Neuron (in vitro differentiated cells): ENCODE measurements at regions not wholly inside any gene's neighbourhood (a gene's known extent, or its start where the extent isn't known, plus 50 kb on each side); places are given as distances from the start of the nearest gene placed in this dataset.

Experiments
- H2AFZ ChIP-seq: one replicate; pipeline ENCODE4 v1.6.1; 2013; ENCODE audit warnings: low read depth, mild to moderate bottlenecking, inconsistent platforms, low read length, moderate library complexity
- H3K27me3 ChIP-seq: one replicate; pipeline ENCODE4 v1.6.1; 2013; ENCODE audit warnings: low read length; ENCODE audit not compliant: insufficient read depth
- H3K36me3 ChIP-seq: one replicate; pipeline ENCODE4 v1.6.1; 2013; ENCODE audit warnings: low read length; ENCODE audit not compliant: insufficient read depth
- H3K4me1 ChIP-seq: one replicate; pipeline ENCODE4 v1.6.1; 2013; ENCODE audit warnings: low read length; ENCODE audit not compliant: insufficient read depth
- H3K4me3 ChIP-seq: 2 replicates; pipeline ENCODE4 v1.5.1; 2013; ENCODE audit warnings: mild to moderate bottlenecking, low read length, moderate library complexity
- H3K9me3 ChIP-seq: one replicate; pipeline ENCODE4 v1.6.1; 2013; ENCODE audit warnings: low read length

DNA sequence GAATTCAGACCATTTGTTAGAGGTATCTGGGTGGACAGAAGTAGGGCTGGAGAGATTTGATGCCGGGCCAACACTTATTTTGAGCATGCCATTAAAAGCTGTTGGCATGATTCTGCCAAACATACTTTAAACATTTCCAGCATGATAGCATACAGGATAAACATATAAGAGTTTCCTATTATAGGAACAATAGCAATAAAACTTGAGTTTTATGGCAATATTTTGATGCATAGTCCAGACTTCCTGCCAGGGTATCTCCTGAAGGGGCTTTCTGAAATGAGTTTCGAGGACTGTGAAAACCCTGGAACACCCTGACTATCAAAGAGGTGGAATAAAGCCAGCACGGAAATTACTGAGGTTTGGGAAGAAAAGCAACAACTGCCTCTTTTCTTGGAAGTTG is 1398.0 kb upstream of the NXPH2 start:
- Histone ChIP-seq H3K9me3 (no peaks in the 10 kb centered on the region), H3K27me3 (no peaks in the 10 kb centered on the region), H3K36me3 (no peaks in the 10 kb centered on the region), H3K4me1 (no peaks in the 10 kb centered on the region), H2AFZ (no peak overlapping the region), H3K4me3 (no peak overlapping the region)

DNA sequence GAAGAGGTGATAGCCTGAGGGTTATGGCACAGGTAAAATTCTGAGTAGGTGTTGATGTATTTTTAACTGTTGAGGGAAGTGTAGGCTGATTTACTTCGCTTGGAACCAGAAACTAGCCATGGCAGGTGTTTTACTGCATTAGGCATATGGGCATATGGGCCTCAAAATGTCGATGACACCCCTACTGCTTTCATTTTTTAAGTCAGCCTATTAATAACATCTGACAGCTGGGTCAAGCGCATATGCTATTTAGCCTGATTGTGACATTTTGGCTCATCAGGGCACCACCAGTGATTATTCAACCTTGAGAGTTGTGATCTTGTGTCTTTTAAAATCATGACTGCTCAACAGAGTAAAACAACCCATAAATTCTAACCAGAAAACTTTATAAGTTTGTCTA is 1396.9 kb upstream of the NXPH2 start:
- no peaks in the 10 kb centered on the region for H3K9me3 ChIP-seq
- H3K27me3 ChIP-seq: no peaks in the 10 kb centered on the region
- H3K4me1 ChIP-seq: no peaks in the 10 kb centered on the region
- H3K4me3 ChIP-seq: no peak overlapping the region
- no peaks in the 10 kb centered on the region for H3K36me3 ChIP-seq
- H2AFZ ChIP-seq: no peak overlapping the region

GRCh38 chr2:140173790-140174189 is 1393.6 kb upstream of the NXPH2 start:
- no peak overlapping the region for H2AFZ ChIP-seq
- H3K4me3 ChIP-seq: no peak overlapping the region
- no peaks in the 10 kb centered on the region for H3K9me3 ChIP-seq
- H3K27me3 ChIP-seq: no peaks in the 10 kb centered on the region
- H3K36me3 ChIP-seq: no peaks in the 10 kb centered on the region
- H3K4me1 ChIP-seq: no peaks in the 10 kb centered on the region

GRCh38 chr2:140164449-140164848 is 1384.3 kb upstream of the NXPH2 start:
- Histone ChIP-seq H3K27me3 (no peaks in the 10 kb centered on the region), H3K4me3 (no peak overlapping the region), H2AFZ (no peak overlapping the region), H3K36me3 (no peaks in the 10 kb centered on the region), H3K9me3 (no peaks in the 10 kb centered on the region), H3K4me1 (no peaks in the 10 kb centered on the region)

GRCh38 chr2:140158259-140158658 is 1378.1 kb upstream of the NXPH2 start:
- H2AFZ ChIP-seq: no peak overlapping the region
- H3K4me3 ChIP-seq: no peak overlapping the region
- H3K27me3 ChIP-seq: no peaks in the 10 kb centered on the region
- no peaks in the 10 kb centered on the region for H3K36me3 ChIP-seq
- H3K4me1 ChIP-seq: no peaks in the 10 kb centered on the region
- no peaks in the 10 kb centered on the region for H3K9me3 ChIP-seq

DNA sequence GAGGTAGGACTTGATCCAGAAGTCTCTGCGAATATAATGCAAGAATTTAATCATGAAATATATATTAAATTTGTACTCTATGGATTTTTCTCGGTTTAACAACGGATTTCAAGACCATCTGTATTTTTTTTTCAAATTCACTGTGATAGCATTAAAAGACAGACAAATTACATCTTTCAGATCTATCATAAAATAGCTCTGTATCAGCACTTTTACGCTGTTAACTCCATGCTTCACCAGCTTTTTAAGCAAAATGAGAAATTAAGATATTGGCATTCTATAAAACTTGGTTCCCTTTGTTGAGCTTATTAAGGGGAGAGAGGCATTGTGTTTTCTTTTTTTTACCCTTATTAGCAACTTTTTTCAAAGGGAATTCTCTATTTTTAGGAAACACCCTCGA is 1377.6 kb upstream of the NXPH2 start:
- no peak overlapping the region for H3K4me3 ChIP-seq
- no peaks in the 10 kb centered on the region for H3K4me1 ChIP-seq
- H3K27me3 ChIP-seq: no peaks in the 10 kb centered on the region
- no peaks in the 10 kb centered on the region for H3K9me3 ChIP-seq
- H3K36me3 ChIP-seq: no peaks in the 10 kb centered on the region
- H2AFZ ChIP-seq: no peak overlapping the region

DNA sequence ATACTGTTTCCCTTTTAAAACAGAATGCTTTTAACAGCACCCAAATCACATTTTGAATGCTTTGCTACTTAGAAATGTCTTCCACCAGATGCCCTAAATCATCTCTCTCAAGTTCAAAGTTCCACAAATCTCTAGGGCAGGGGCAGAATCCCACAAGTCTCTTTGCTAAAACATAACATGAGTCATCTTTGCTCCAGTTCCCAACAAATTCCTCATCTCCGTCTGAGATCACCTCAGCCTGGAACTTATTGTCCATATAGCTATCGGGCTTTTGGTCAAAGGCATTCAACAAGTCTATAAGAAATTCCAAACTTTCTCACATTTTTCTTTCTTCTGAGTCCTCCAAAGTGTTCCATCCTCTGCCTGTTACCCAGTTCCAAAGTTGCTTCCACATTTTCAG is 1374.5 kb upstream of the NXPH2 start:
- H3K4me1 ChIP-seq: no peaks in the 10 kb centered on the region
- no peak overlapping the region for H2AFZ ChIP-seq
- no peaks in the 10 kb centered on the region for H3K27me3 ChIP-seq
- no peak overlapping the region for H3K4me3 ChIP-seq
- no peaks in the 10 kb centered on the region for H3K9me3 ChIP-seq
- H3K36me3 ChIP-seq: no peaks in the 10 kb centered on the region

DNA sequence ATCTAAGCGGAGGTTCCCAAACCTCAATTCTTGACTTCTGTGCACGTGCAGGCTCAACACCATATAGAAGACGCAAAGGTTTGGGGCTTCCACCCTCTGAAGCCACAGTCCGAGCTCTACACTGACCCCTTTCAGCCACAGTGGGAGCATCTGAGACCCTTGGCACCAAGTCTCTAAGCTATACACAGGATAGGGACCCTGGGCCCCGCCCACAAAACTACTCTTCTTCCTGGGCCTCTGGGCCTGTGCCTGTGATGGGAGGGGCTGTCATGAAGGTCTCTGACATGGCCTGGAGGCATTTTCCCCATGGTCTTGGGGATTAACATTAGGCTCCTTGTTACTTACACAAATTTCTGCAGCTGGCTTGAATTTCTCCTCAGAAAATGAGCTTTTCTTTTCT is 1374.1 kb upstream of the NXPH2 start:
- Histone ChIP-seq H3K9me3 (no peaks in the 10 kb centered on the region), H3K4me3 (no peak overlapping the region), H3K27me3 (no peaks in the 10 kb centered on the region), H2AFZ (no peak overlapping the region), H3K36me3 (no peaks in the 10 kb centered on the region), H3K4me1 (no peaks in the 10 kb centered on the region)

- H3K9me3 ChIP-seq: no peaks in the 10 kb centered on the region
- H3K4me1 ChIP-seq: no peaks in the 10 kb centered on the region
- no peak overlapping the region for H2AFZ ChIP-seq
- H3K4me3 ChIP-seq: no peak overlapping the region
- H3K36me3 ChIP-seq: no peaks in the 10 kb centered on the region
- H3K27me3 ChIP-seq: no peaks in the 10 kb centered on the region
Observed at GRCh38 chr2:140144611-140145010, 1364.4 kb upstream of the NXPH2 start.

DNA sequence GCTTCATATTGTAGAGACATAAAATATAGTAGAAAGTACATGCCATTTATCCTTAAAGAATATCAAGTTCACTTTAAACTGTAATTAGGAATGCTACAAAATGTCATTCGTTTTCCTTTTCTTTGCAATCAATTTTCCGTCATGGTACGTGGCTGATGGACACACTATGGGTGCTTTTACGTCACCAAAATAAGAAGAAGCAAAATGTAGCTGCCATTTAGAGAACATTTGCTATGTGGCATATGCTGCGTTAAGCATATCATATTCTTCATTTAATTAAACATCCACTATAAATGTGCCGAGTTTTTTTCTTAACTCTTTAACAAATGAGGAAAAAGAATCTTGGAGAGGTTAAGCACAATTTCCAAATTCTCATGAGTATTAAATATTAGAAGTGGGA is 1358.5 kb upstream of the NXPH2 start:
- Histone ChIP-seq H3K27me3 (no peaks in the 10 kb centered on the region), H2AFZ (no peak overlapping the region), H3K4me1 (no peaks in the 10 kb centered on the region), H3K4me3 (no peak overlapping the region), H3K9me3 (no peaks in the 10 kb centered on the region), H3K36me3 (no peaks in the 10 kb centered on the region)

- no peaks in the 10 kb centered on the region for H3K4me1 ChIP-seq
- no peaks in the 10 kb centered on the region for H3K27me3 ChIP-seq
- no peaks in the 10 kb centered on the region for H3K36me3 ChIP-seq
- no peaks in the 10 kb centered on the region for H3K9me3 ChIP-seq
- H3K4me3 ChIP-seq: no peak overlapping the region
- H2AFZ ChIP-seq: no peak overlapping the region
Observed at GRCh38 chr2:140136861-140137260, 1356.7 kb upstream of the NXPH2 start.

DNA sequence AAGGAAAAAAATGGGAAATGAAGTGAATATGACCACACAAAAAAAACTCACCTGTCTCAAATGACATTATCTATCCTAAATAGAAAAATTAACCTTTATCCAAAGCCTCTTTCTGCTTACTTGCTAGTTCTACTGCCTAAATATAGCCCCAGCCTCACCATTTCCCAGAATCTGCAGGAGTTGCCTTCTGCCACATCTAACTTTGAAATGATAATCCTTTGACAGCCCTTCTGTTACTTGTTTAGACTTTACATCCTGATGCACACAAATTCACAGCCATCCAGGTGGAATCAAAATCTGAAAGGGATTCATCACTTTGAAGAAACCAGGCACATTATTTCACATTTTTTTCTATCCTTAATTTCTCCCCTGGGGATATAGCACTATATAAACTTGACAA is 1356.2 kb upstream of the NXPH2 start:
- no peaks in the 10 kb centered on the region for H3K27me3 ChIP-seq
- no peaks in the 10 kb centered on the region for H3K4me1 ChIP-seq
- H3K4me3 ChIP-seq: no peak overlapping the region
- no peak overlapping the region for H2AFZ ChIP-seq
- no peaks in the 10 kb centered on the region for H3K9me3 ChIP-seq
- no peaks in the 10 kb centered on the region for H3K36me3 ChIP-seq

DNA sequence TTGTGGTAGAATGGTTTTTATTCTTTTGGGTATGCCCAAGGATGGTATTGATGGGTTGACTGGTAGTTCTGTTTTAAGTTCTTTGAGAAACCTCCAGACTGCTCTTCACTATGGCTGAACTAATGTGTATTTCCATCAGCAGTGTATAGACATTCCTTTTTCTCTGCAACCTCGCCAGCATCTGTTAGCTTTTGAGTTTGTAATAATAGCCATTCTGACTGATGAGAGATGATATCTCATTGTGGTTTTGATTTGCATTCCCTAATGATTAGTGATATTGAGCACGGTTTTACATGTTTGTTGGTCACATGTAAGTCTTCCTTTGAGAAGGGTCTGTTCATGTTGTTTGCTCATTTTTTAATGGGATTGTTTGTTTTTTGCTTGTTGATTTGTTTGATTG is 1348.7 kb upstream of the NXPH2 start:
- Histone ChIP-seq H3K27me3 (no peaks in the 10 kb centered on the region), H3K4me1 (no peaks in the 10 kb centered on the region), H3K36me3 (no peaks in the 10 kb centered on the region), H3K9me3 (no peaks in the 10 kb centered on the region), H2AFZ (no peak overlapping the region), H3K4me3 (no peak overlapping the region)

DNA sequence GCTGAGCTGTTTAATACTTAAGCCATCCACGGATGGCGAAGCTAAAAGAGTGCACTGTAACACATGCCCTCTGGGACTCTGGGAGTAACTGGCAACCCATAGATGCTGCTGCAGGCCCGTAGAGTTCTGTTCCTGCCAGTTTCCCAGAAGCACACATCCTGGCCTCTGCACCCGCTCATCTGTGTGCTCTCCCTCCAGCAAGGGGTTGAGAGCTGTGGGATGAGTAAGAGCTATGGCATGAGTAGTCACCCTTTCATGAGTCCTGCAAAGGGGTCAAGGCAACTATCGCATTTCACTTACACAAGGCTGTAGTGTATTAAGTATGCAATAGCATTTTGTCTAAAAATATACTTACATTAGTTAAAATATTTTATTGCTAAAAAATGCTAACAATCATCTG is 1341.8 kb upstream of the NXPH2 start:
- Histone ChIP-seq H3K9me3 (no peaks in the 10 kb centered on the region), H2AFZ (no peak overlapping the region), H3K4me1 (no peaks in the 10 kb centered on the region), H3K4me3 (no peak overlapping the region), H3K36me3 (no peaks in the 10 kb centered on the region), H3K27me3 (no peaks in the 10 kb centered on the region)
